B cell (primary cell): ENCODE measurements at regions not wholly inside any gene's neighbourhood (a gene's known extent, or its start where the extent isn't known, plus 50 kb on each side); places are given as distances from the start of the nearest gene placed in this dataset.

Experiments used
- ATAC-seq: fragments of 200-7000 bp; cut with Tn5 transposase; one replicate; pipeline ENCODE4 v1.10.0; 2021; ENCODE audit warnings: low read depth, mild to moderate bottlenecking, moderate number of reproducible peaks, moderate library complexity
- CTCF ChIA-PET: fragments of 350-600 bp; sonication (Branson Sonifier 250); formaldehyde crosslinking; loops from one replicate; lab custom pipeline; 2021; ENCODE audit warnings: antibody characterized with exemption, inconsistent platforms; lab: Charles Lee
- POLR2A ChIA-PET: fragments of 350-600 bp; sonication (Branson Sonifier 250); formaldehyde crosslinking; loops from one replicate; lab custom pipeline; 2021; ENCODE audit warnings: antibody characterized with exemption; lab: Charles Lee
- DNase-seq: peaks from one replicate; pipeline ENCODE4 v3.0.0; 2013
- H2AFZ ChIP-seq: 2 replicates; pipeline ENCODE4 v1.6.1; 2012; ENCODE audit warnings: mild to moderate bottlenecking, low read depth, low read length; ENCODE audit not compliant: insufficient read depth, poor library complexity, severe bottlenecking
- H3K27ac ChIP-seq, 2 donors: 1 replicate in 1 of 2; 2 replicates in 1 of 2; pipeline ENCODE4 v1.5.1; 2012 to 2013; ENCODE audit warnings: low read length in 2 of 2, mild to moderate bottlenecking in 2 of 2, moderate library complexity in 1 of 2
- H3K27me3 ChIP-seq, 4 experiments: fragments of 200-600 bp in 1 of 4; sonication (generic) in 1 of 4; replicated peaks in 1 of 4; 1 replicate in 2 of 4; 2 replicates in 2 of 4; pipeline versions ENCODE4 v1.6.1 to v1.7.0; 2013 to 2016; ENCODE audit warnings: low read length in 3 of 4, mild to moderate bottlenecking in 2 of 4, mixed read lengths in 1 of 4, moderate library complexity in 1 of 4; ENCODE audit not compliant: insufficient read depth in 4 of 4, control insufficient read depth in 3 of 4; ENCODE audit errors: control extremely low read depth in 1 of 4
- H3K36me3 ChIP-seq, 2 experiments: replicated peaks in 1 of 2; 1 replicate in 1 of 2; 2 replicates in 1 of 2; pipeline versions ENCODE4 v1.6.1 to v1.7.1; 2013; ENCODE audit warnings: low read length in 1 of 2; ENCODE audit not compliant: insufficient read depth in 2 of 2, control insufficient read depth in 1 of 2; ENCODE audit errors: control extremely low read depth in 1 of 2, extremely low read depth in 1 of 2
- H3K4me1 ChIP-seq, 2 donors: fragments of 200-600 bp in 1 of 2; sonication (generic) in 1 of 2; 1 replicate in 1 of 2; 2 replicates in 1 of 2; pipeline versions ENCODE4 v1.5.1 to v1.6.1; 2013 to 2017; ENCODE audit warnings: low read length in 2 of 2; ENCODE audit not compliant: control insufficient read depth in 2 of 2, insufficient read depth in 2 of 2
- H3K4me2 ChIP-seq: replicated peaks from 2 replicates; pipeline ENCODE3; 2012; ENCODE audit warnings: mild to moderate bottlenecking, low read depth, low read length; ENCODE audit not compliant: poor library complexity, severe bottlenecking
- H3K4me3 ChIP-seq, 5 experiments: fragments of 200-600 bp in 1 of 5; sonication (generic) in 1 of 5; 1 replicate in 3 of 5; 2 replicates in 2 of 5; pipeline versions ENCODE4 v1.5.1 to v1.7.0; 2011 to 2016; ENCODE audit warnings: low read length in 4 of 5, mild to moderate bottlenecking in 4 of 5, low read depth in 2 of 5, control low read depth in 1 of 5, moderate library complexity in 1 of 5; ENCODE audit not compliant: insufficient read depth in 1 of 5; ENCODE audit errors: control extremely low read depth in 1 of 5, extremely low read depth in 1 of 5
- H3K79me2 ChIP-seq: fragments of 200-600 bp; sonication (generic); one replicate; pipeline ENCODE4 v1.6.0; 2016; ENCODE audit warnings: low read length; ENCODE audit not compliant: control insufficient read depth, insufficient read depth
- H3K9ac ChIP-seq: fragments of 200-600 bp; sonication (generic); 2 replicates; pipeline ENCODE4 v1.6.1; 2017; ENCODE audit warnings: mild to moderate bottlenecking, low read length, moderate library complexity
- H3K9me3 ChIP-seq, 3 donors: one replicate each; pipeline versions ENCODE4 v1.6.1 to v1.7.1; 2013; ENCODE audit warnings: low read length in 2 of 3; ENCODE audit not compliant: control insufficient read depth in 2 of 3, insufficient read depth in 1 of 3; ENCODE audit errors: control extremely low read depth in 1 of 3
- H4K20me1 ChIP-seq: 2 replicates; pipeline ENCODE4 v1.6.0; 2012; ENCODE audit warnings: mild to moderate bottlenecking, low read length; ENCODE audit not compliant: insufficient read depth, control insufficient read depth, poor library complexity, severe bottlenecking
- H3K27ac Mint-ChIP-seq: one replicate; pipeline ENCODE4 v1.8.0; 2021; ENCODE audit warnings: mixed read lengths
- H3K27me3 Mint-ChIP-seq: one replicate; pipeline ENCODE4 v1.8.0; 2021; ENCODE audit warnings: mixed read lengths
- H3K4me1 Mint-ChIP-seq: one replicate; pipeline ENCODE4 v1.8.0; 2021; ENCODE audit warnings: mixed read lengths
- H3K4me3 Mint-ChIP-seq: one replicate; pipeline ENCODE4 v1.8.0; 2021; ENCODE audit warnings: mixed read lengths
- H3K9me3 Mint-ChIP-seq: one replicate; pipeline ENCODE4 v1.8.0; 2022; ENCODE audit warnings: mixed read lengths; ENCODE audit not compliant: insufficient read depth
- CTCF ChIP-seq: fragments of 200-600 bp; IDR thresholded peaks from one replicate; pipeline ENCODE4 v1.8.0; 2022; ENCODE audit warnings: antibody characterized with exemption, mild to moderate bottlenecking
- EZH2 ChIP-seq: IDR thresholded peaks from 2 replicates; pipeline ENCODE4 v1.6.1; 2012; ENCODE audit warnings: borderline replicate concordance, low read depth, mild to moderate bottlenecking, moderate library complexity, low read length; ENCODE audit not compliant: insufficient read depth, poor library complexity, severe bottlenecking
- WGBS: methylation state at CpG from one replicate; pipeline ENCODE4 v1.1.5; 2013; ENCODE audit warnings: missing lambda C conversion rate; ENCODE audit not compliant: insufficient coverage; 5-methylcytosine and 5-hydroxymethylcytosine counted together
- intact Hi-C: fragments of 100-400 bp; cut with micrococcal nuclease; formaldehyde crosslinking; loops from one replicate; pipeline ENCODE4 v1.10.0; 2022

DNA sequence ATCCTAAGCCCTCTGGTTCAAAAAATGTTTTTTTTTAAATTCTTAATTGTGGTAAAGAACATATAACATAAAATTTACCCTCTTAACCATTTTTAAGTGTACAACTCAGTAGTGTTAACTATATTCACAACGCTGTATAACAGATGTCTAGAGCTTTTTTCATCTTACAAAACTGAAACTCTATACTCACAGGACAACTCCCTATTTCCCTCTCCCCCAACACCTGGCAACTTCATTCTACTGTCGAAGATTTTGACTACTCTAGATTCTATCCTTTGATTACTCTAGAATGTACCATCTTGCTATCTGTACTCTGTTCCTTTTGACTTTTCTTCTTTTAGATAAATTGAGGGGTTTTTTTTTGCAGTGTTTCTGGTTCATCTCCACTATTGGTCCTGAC, 200.4 kb downstream of the KLF12 start:
- no peaks in the 10 kb centered on the region for H3K4me1 ChIP-seq
- H3K79me2 ChIP-seq: peaks cover 40% of the 10 kb centered on the region
- TF ChIP-seq CTCF (no peak), EZH2 (no peak)
- Mint-ChIP-seq H3K4me3 (no peak overlapping the region), H3K4me1 (peaks cover 32% of the 10 kb centered on the region), H3K27ac (peak overlapping the region; percentile 2), H3K27me3 (no peaks in the 10 kb centered on the region), H3K9me3 (no peaks in the 10 kb centered on the region)
- intact Hi-C loops: no loop called here
- no peak overlapping the region for H3K27ac ChIP-seq
- H4K20me1 ChIP-seq: peaks cover 5% of the 10 kb centered on the region
- no peaks in the 10 kb centered on the region for H3K27me3 ChIP-seq
- no peak overlapping the region for H3K4me3 ChIP-seq
- ChIA-PET POLR2A (no interaction called here), CTCF (no interaction called here)
- no peak overlapping the region for H3K9ac ChIP-seq
- ATAC-seq: no peak
- no CpG with 5 or more reads among the region's 2 CpGs for WGBS
- peaks cover 4% of the 10 kb centered on the region in 2 experiments for H3K36me3 ChIP-seq
- no peak overlapping the region for H2AFZ ChIP-seq
- DNase-seq: no peak
- no peak overlapping the region for H3K4me2 ChIP-seq
- no peaks in the 10 kb centered on the region for H3K9me3 ChIP-seq

DNA sequence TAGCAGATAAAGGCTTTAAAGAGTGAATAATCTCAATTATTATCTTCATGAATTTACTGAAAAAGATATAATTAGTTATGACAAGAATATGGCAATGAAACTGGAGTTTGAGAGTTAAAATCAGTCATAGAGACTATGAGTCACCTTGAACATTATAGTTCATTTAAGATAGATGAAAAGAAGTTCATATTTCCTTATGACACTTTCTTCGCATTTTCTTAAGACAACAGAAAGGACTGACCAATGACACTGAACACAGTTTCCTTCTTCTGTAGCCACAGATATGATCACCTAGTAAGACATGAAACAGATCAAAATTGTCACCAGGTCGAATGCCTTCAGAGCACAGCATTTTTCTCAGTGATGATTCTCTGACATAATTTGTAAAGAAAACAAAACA, 202.1 kb downstream of the KLF12 start:
- TF ChIP-seq EZH2 (no peak), CTCF (no peak)
- Mint-ChIP-seq H3K27ac (no peak overlapping the region), H3K4me3 (no peak overlapping the region), H3K4me1 (peaks cover 24% of the 10 kb centered on the region), H3K27me3 (no peaks in the 10 kb centered on the region), H3K9me3 (no peaks in the 10 kb centered on the region)
- DNase-seq (no peak), ATAC-seq (no peak)
- Histone ChIP-seq H3K27me3 (no peaks in the 10 kb centered on the region), H3K9ac (no peak overlapping the region), H3K4me2 (no peak overlapping the region), H3K79me2 (peaks cover 36% of the 10 kb centered on the region), H4K20me1 (peaks cover 5% of the 10 kb centered on the region), H3K4me3 (no peak overlapping the region), H3K36me3 (peaks cover 3 to 4% of the 10 kb centered on the region in 2 experiments), H3K4me1 (no peaks in the 10 kb centered on the region), H2AFZ (no peak overlapping the region), H3K27ac (no peak overlapping the region), H3K9me3 (no peaks in the 10 kb centered on the region)
- ChIA-PET CTCF (no interaction called here), POLR2A (no interaction called here)
- intact Hi-C loops: no loop called here
- 60% methylated on average over 1 of the region's 2 CpGs for WGBS
